ENCODE measurements at regions not wholly inside any gene's neighbourhood (a gene's known extent, or its start where the extent isn't known, plus 50 kb on each side); places are given as distances from the start of the nearest gene placed in this dataset.
A peak's percentile ranks its signal among the peaks of the same experiment; 100 is the strongest.

DNA sequence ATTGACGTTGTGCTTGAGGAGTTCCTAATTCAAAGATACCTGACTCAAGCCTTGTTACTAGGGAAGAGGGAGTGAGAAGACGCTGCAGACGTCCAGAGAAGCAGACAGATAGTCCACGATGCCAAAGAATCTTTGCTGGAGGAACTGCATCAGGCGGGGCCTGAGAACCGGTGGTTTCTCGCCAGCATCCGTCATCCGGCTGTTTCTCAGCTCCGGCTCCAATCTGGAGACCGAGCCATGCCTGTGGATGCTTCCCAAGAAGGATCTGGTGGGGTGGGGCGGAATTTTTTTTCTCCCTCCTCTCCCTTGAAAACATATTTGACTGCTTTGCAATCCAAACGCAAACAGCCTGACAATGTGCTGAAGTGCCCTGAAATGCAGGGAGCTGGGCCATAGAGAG, 125.8 kb upstream of the SRSF6 start:
- TF ChIP-seq REST (IDR thresholded peaks at IDR 0.05; ENCODE audit: insufficient read depth in 1 of 2, low read depth in 2 of 2, low read length in 2 of 2), result no peak
- no peak for TF ChIP-seq TAF1 (IDR thresholded peaks at IDR 0.05; ENCODE audit: borderline replicate concordance, insufficient read depth, low read length)

DNA sequence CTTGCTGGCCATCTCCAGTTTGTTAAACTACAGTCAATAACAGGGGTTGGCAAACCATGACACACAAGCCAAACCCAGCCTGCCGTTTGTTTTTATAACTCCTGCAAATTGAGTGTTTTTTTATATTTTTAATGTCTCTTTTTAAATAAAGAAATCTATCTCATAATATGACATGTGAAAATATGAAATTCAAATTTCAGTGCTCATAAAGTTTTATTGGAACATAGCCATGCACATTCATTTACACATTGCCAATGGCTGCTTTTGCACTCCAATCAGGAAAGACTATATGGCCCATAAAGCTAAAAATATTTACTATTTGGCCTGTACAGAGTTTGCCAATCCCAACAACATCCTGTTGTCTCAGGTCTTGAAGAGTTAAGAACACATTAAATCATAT, 129.0 kb upstream of the SRSF6 start:
- no peak for TF ChIP-seq POLR2AphosphoS5 (IDR thresholded peaks at IDR 0.05; ENCODE audit: low read depth, low read length)

- TF ChIP-seq SIN3A (IDR thresholded peaks at IDR 0.05; ENCODE audit: borderline replicate concordance, insufficient read depth, low read length), result no peak
- TF ChIP-seq REST (IDR thresholded peaks at IDR 0.05; ENCODE audit: insufficient read depth in 1 of 2, low read depth in 2 of 2, low read length in 2 of 2), result no peak
- TF ChIP-seq FOXP2 (optimal IDR thresholded peaks at IDR 0.05; ENCODE audit: borderline replicate concordance, extremely low read depth, extremely low read length, insufficient read depth), result no peak
- no peak for TF ChIP-seq POLR2AphosphoS5 (IDR thresholded peaks at IDR 0.05; ENCODE audit: low read depth, low read length)
- TF ChIP-seq TAF1 (IDR thresholded peaks at IDR 0.05; ENCODE audit: borderline replicate concordance, insufficient read depth, low read length), result no peak
Measured at GRCh38 chr20:43325926-43326325, 131.8 kb upstream of the SRSF6 start.

DNA sequence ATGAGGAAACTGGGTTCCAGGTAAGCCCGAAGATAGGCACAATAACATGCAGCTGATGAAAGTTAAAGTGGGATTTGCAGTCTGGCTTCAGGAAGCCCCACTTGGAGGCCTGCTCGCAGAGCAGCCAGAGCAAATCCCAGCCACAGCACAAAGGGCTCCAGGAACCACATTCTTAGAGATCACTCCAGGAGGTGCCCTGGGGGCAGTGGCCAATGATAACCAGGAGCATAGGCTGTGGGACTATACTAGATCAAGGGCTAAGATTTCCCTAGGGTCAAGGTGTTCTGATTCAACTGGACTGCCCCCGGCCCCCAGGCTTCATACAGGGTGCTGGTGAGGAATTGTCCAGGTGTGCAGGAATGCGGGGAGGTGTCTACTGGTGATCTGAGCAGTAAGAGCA, 133.9 kb upstream of the PTPRT start:
- TF ChIP-seq FOXP2 (optimal IDR thresholded peaks at IDR 0.05; ENCODE audit: borderline replicate concordance, extremely low read depth, extremely low read length, insufficient read depth) (no peak), SIN3A (IDR thresholded peaks at IDR 0.05; ENCODE audit: borderline replicate concordance, insufficient read depth, low read length) (no peak), POLR2AphosphoS5 (IDR thresholded peaks at IDR 0.05; ENCODE audit: low read depth, low read length) (no peak), REST (IDR thresholded peaks at IDR 0.05; ENCODE audit: insufficient read depth in 1 of 2, low read depth in 2 of 2, low read length in 2 of 2) (no peak), TAF1 (IDR thresholded peaks at IDR 0.05; ENCODE audit: borderline replicate concordance, insufficient read depth, low read length) (no peak)

DNA sequence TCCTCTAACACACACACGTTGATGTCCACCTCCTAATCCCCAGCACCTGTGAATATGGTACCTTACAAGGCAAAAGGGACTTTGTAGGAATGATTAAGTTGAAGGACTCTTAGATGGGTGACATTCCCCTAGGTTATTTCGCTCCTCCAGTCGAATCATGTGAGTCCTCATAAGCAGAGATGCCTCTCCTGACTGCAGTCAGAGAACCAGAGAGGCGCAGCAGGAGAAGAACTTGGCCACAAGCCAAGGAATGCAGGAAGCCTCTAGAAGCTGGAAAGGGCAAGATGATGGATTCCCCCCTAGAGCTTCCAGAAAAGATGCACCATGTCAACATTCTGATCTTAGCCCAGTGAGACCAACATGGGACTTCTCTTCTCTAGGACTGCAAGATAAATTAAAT, 133.1 kb upstream of the PTPRT start:
- TF ChIP-seq SIN3A (IDR thresholded peaks at IDR 0.05; ENCODE audit: borderline replicate concordance, insufficient read depth, low read length), result no peak
- no peak for TF ChIP-seq FOXP2 (optimal IDR thresholded peaks at IDR 0.05; ENCODE audit: borderline replicate concordance, extremely low read depth, extremely low read length, insufficient read depth)
- no peak for TF ChIP-seq TAF1 (IDR thresholded peaks at IDR 0.05; ENCODE audit: borderline replicate concordance, insufficient read depth, low read length)
- TF ChIP-seq POLR2AphosphoS5 (IDR thresholded peaks at IDR 0.05; ENCODE audit: low read depth, low read length), result no peak

DNA sequence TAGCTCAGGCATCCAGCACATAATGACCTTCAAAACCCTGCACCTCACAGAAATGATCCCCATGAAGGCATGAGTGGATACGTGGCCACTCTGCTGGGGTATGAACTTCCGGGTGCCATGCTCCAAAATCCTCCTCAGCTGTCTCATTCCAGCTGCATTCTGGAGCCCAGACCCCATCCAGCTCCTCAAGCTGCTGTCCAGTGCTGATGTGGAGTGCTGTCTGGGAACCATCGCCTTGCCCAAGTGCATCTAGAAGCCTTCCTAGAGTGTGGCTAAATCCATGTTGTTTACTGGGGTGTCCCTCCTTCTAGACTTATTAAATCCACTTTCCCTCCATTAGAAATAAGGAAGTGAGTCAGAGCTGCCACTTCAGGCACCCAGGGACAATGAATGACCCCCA, 130.8 kb upstream of the PTPRT start:
- TF ChIP-seq TAF1 (IDR thresholded peaks at IDR 0.05; ENCODE audit: borderline replicate concordance, insufficient read depth, low read length), result no peak
- TF ChIP-seq REST (IDR thresholded peaks at IDR 0.05; ENCODE audit: insufficient read depth in 1 of 2, low read depth in 2 of 2, low read length in 2 of 2), result peak; percentile 51 to 86; a peak in 3 of 4 replicates

Data from PFSK-1 (cell line).